ENCODE measurements at regions not wholly inside any gene's neighbourhood (a gene's known extent, or its start where the extent isn't known, plus 50 kb on each side); places are given as distances from the start of the nearest gene placed in this dataset.

DNA sequence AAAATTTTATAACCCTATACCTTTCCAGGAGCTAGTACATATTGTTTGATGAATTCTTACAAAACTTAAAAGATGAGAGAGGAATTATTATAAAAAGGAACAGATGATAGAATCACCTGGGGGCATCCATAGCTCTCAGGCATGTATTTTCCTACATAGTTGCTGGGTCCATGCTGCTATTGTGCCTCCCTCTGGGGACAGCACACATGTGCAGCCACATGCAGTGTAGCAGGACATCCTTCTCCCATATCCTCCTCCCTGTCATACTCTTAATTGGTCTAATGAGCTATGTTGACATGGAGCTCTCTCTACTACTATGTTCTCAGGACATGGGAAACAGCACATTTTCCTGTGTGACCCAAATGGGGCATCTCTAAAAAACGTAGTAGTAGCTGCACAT is 898.2 kb upstream of the MAP3K7 start:
- Histone ChIP-seq H3K79me2 (ENCODE audit: control insufficient read depth, insufficient read depth, low read length) (no peaks in the 10 kb centered on the region), H3K27me3 (ENCODE audit: control insufficient read depth, insufficient read depth, low read length) (no peaks in the 10 kb centered on the region), H3K27ac (ENCODE audit: insufficient read depth, low read length) (no peak overlapping the region), H3K9ac (ENCODE audit: insufficient read depth, low read length) (no peak overlapping the region), H3K9me3 (ENCODE audit: control insufficient read depth, insufficient read depth, low read depth, low read length) (no peaks in the 10 kb centered on the region), H3K4me1 (ENCODE audit: control insufficient read depth, extremely low read depth, insufficient read depth, low read length) (no peaks in the 10 kb centered on the region), H4K20me1 (ENCODE audit: control insufficient read depth, extremely low read depth, insufficient read depth, low read length) (no peaks in the 10 kb centered on the region), H3K4me2 (ENCODE audit: extremely low read depth, insufficient read depth, low read length) (no peak overlapping the region), H3K4me3 (replicated peaks in 1 of 4; ENCODE audit: control extremely low read depth in 1 of 4, insufficient read depth in 1 of 4, low read depth in 3 of 4, low read length in 4 of 4) (no peak overlapping the region), H2AFZ (ENCODE audit: low read length) (no peak overlapping the region), H3K36me3 (ENCODE audit: control insufficient read depth, insufficient read depth, low read length) (no peaks in the 10 kb centered on the region)
- no peak for DNase-seq (ENCODE audit: low read depth in 2 of 2)
- no peak for TF ChIP-seq EZH2 (IDR thresholded peaks at IDR 0.05; ENCODE audit: low read length, missing control alignments)
- TF ChIP-seq, protein P1, sequence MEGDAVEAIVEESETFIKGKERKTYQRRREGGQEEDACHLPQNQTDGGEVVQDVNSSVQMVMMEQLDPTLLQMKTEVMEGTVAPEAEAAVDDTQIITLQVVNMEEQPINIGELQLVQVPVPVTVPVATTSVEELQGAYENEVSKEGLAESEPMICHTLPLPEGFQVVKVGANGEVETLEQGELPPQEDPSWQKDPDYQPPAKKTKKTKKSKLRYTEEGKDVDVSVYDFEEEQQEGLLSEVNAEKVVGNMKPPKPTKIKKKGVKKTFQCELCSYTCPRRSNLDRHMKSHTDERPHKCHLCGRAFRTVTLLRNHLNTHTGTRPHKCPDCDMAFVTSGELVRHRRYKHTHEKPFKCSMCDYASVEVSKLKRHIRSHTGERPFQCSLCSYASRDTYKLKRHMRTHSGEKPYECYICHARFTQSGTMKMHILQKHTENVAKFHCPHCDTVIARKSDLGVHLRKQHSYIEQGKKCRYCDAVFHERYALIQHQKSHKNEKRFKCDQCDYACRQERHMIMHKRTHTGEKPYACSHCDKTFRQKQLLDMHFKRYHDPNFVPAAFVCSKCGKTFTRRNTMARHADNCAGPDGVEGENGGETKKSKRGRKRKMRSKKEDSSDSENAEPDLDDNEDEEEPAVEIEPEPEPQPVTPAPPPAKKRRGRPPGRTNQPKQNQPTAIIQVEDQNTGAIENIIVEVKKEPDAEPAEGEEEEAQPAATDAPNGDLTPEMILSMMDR (conservative IDR thresholded peaks at IDR 0.05 in 1 of 2, IDR thresholded peaks at IDR 0.05 in 1 of 2; ENCODE audit: low read depth in 1 of 2, low read length in 2 of 2): no peak

DNA sequence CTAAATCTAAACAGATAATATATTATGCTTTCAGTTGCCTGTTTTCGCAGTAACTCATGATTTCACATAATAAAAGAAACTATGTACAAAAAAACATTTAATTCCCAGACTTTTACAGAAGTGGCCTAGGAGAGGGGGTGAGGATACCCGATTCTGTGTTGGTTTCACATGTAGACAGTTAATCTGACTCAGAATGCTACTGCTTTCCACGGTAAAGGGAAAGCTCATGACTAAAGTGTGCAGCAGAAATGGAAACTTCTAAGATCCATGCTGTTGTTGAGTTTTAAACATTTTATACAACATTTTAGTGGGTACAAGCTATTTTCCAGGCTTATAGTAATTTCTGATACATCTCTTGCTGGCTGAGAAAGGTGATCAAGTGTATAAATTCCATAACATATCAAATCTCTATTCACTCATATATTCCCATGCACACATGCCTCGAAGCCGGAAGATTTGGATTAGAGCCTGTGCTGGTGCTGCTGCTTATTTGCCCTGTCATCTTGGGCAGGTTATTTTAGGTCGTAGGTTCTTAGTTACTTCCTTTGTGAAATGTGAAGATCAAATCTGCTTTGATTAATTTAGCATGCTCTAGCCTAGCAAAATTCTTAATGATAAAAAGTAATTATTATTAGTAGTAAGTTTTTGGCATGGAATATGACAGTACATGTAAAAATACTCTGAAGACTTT is 896.7 kb upstream of the MAP3K7 start:
- H3K79me2 ChIP-seq (ENCODE audit: control insufficient read depth, insufficient read depth, low read length): no peaks in the 10 kb centered on the region
- H3K36me3 ChIP-seq (ENCODE audit: control insufficient read depth, insufficient read depth, low read length): no peaks in the 10 kb centered on the region
- no peak overlapping the region for H3K9ac ChIP-seq (ENCODE audit: insufficient read depth, low read length)
- H3K4me1 ChIP-seq (ENCODE audit: control insufficient read depth, extremely low read depth, insufficient read depth, low read length): no peaks in the 10 kb centered on the region
- H3K4me3 ChIP-seq (replicated peaks in 1 of 4; ENCODE audit: control extremely low read depth in 1 of 4, insufficient read depth in 1 of 4, low read depth in 3 of 4, low read length in 4 of 4): no peak overlapping the region
- H3K9me3 ChIP-seq (ENCODE audit: control insufficient read depth, insufficient read depth, low read depth, low read length): no peaks in the 10 kb centered on the region
- no peak overlapping the region for H2AFZ ChIP-seq (ENCODE audit: low read length)
- DNase-seq (ENCODE audit: low read depth in 2 of 2): no peak
- TF ChIP-seq EZH2 (IDR thresholded peaks at IDR 0.05; ENCODE audit: low read length, missing control alignments): no peak
- TF ChIP-seq, protein P1 (conservative IDR thresholded peaks at IDR 0.05 in 1 of 2, IDR thresholded peaks at IDR 0.05 in 1 of 2; ENCODE audit: low read depth in 1 of 2, low read length in 2 of 2): no peak
- H3K27me3 ChIP-seq (ENCODE audit: control insufficient read depth, insufficient read depth, low read length): no peaks in the 10 kb centered on the region
- no peak overlapping the region for H3K4me2 ChIP-seq (ENCODE audit: extremely low read depth, insufficient read depth, low read length)
- H3K27ac ChIP-seq (ENCODE audit: insufficient read depth, low read length): no peak overlapping the region
- no peaks in the 10 kb centered on the region for H4K20me1 ChIP-seq (ENCODE audit: control insufficient read depth, extremely low read depth, insufficient read depth, low read length)

DNA sequence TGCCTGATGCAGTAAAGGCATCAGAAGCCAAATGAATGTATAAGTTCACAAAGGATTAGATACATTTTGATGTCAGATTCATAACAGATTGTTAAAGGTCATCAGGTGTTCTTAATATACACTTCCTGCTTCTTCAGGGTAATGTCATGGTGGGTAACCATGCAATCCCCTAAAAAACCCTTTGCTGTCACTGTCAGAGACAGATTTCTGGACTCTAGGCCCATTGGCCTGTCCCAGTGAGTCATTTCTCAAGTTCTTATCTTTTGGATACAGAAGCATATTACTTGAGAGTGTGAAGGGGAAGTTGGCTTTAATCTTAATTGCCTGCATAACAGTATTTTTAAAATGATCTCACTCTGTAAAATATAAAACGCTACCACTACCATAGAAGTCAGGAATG is 895.6 kb upstream of the MAP3K7 start:
- Histone ChIP-seq H3K4me1 (ENCODE audit: control insufficient read depth, extremely low read depth, insufficient read depth, low read length) (no peaks in the 10 kb centered on the region), H3K27ac (ENCODE audit: insufficient read depth, low read length) (no peak overlapping the region), H3K4me3 (replicated peaks in 1 of 4; ENCODE audit: control extremely low read depth in 1 of 4, insufficient read depth in 1 of 4, low read depth in 3 of 4, low read length in 4 of 4) (no peak overlapping the region), H3K27me3 (ENCODE audit: control insufficient read depth, insufficient read depth, low read length) (no peaks in the 10 kb centered on the region), H4K20me1 (ENCODE audit: control insufficient read depth, extremely low read depth, insufficient read depth, low read length) (no peaks in the 10 kb centered on the region), H3K79me2 (ENCODE audit: control insufficient read depth, insufficient read depth, low read length) (no peaks in the 10 kb centered on the region), H3K4me2 (ENCODE audit: extremely low read depth, insufficient read depth, low read length) (no peak overlapping the region), H3K9me3 (ENCODE audit: control insufficient read depth, insufficient read depth, low read depth, low read length) (no peaks in the 10 kb centered on the region), H3K36me3 (ENCODE audit: control insufficient read depth, insufficient read depth, low read length) (no peaks in the 10 kb centered on the region), H2AFZ (ENCODE audit: low read length) (no peak overlapping the region), H3K9ac (ENCODE audit: insufficient read depth, low read length) (no peak overlapping the region)
- TF ChIP-seq EZH2 (IDR thresholded peaks at IDR 0.05; ENCODE audit: low read length, missing control alignments): no peak
- TF ChIP-seq, protein P1 (conservative IDR thresholded peaks at IDR 0.05 in 1 of 2, IDR thresholded peaks at IDR 0.05 in 1 of 2; ENCODE audit: low read depth in 1 of 2, low read length in 2 of 2): no peak
- peak in 1 of 2 donors; percentile 49 for DNase-seq (ENCODE audit: low read depth in 2 of 2)

Measured in fibroblast of lung (primary cell).